ENCODE measurements at regions not wholly inside any gene's neighbourhood (a gene's known extent, or its start where the extent isn't known, plus 50 kb on each side); places are given as distances from the start of the nearest gene placed in this dataset.

DNA sequence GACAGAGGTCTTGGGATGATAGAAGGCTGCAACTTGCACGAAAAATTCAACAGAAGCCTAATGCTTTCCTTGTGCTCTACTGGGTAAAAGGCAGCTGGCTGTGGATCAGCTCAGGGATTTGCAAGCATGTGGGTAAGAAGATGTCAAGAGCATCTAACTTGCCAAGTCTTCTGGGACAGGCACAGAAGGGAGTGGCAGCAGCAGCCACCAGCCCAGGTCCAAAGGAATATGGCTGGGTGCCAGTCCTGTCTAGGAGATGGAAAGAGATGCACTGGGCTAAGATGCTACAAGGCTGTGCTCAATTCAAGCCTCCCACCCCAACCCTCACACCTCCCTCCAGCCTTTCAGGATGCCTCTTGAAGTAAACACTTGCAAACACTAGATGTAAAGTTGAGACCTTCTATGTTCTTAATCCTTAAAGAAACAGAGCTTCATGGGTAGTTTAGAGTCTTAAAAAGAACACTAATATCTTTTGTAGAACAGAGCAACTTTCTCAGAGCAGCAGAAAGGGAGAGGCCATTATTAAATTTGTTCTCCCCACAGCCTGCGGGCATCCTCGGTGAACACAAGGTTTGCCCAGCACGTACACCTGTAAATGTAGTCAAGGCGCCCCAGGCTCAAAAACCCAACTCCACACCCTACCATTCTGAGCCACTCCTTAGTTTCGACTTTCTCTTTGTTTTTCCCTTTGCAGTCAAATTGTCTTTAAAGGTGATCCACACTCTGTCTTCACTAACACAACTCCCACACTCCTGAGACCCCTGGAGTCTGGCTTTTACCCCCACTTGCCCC is 64.6 kb upstream of the BCAR3 start:
- Histone ChIP-seq H3K9me3 (peaks cover 0 to 6% (median 0%) of the 10 kb centered on the region in 4 donors), H3K4me3 (no peak overlapping the region), H3K4me1 (peaks cover 0 to 15% (median 9%) of the 10 kb centered on the region in 4 donors), H3K27ac (no peak overlapping the region), H3K36me3 (no peaks in the 10 kb centered on the region), H3K27me3 (no peaks in the 10 kb centered on the region)
- intact Hi-C loops (cut with DNase I; ENCODE audit: low total_unique reads) = no loop called here
- 80 to 91% (median 83%) methylated on average over 6 of the region's 6 CpGs for WGBS, 5 donors
- DNase-seq = no peak
- TF ChIP-seq POLR2AphosphoS5 (IDR thresholded peaks at IDR 0.05) (no peak), POLR2A (IDR thresholded peaks at IDR 0.05) (no peak), EP300 (IDR thresholded peaks at IDR 0.05) (no peak)
- TF ChIP-seq, protein P1, sequence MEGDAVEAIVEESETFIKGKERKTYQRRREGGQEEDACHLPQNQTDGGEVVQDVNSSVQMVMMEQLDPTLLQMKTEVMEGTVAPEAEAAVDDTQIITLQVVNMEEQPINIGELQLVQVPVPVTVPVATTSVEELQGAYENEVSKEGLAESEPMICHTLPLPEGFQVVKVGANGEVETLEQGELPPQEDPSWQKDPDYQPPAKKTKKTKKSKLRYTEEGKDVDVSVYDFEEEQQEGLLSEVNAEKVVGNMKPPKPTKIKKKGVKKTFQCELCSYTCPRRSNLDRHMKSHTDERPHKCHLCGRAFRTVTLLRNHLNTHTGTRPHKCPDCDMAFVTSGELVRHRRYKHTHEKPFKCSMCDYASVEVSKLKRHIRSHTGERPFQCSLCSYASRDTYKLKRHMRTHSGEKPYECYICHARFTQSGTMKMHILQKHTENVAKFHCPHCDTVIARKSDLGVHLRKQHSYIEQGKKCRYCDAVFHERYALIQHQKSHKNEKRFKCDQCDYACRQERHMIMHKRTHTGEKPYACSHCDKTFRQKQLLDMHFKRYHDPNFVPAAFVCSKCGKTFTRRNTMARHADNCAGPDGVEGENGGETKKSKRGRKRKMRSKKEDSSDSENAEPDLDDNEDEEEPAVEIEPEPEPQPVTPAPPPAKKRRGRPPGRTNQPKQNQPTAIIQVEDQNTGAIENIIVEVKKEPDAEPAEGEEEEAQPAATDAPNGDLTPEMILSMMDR (IDR thresholded peaks at IDR 0.05) = no peak

DNA sequence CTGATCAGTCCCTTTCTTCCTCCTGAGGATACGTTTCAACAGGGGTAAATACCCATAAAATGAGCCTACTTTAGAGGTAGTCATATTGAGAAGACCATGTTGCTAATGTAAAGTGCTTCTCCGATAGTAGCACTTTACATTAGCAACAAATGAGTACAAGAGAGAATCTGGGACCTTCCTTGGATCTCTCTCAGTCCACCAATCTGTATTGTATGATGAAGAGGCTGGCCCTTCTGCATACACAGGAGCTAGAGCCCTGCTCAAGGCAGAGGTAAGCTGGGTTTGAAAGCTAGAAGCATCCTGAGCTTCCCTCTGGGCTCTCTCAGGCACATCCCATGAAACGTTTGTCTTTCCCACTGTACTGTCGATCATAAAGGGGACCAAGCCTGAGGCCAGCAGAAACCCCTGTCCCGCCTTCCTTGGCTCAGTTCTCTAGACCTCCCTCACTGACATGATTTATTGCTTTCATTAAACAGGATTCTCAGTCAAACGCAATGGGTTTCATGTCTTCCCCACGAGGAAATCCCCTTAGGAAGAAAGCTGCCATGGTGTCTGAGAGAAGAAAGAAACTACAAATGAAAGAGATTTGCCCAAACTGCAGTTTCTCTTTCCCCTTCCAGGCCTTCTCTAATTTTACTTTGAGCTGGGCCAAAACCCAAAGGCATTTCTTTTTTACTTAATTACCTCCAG is 62.8 kb upstream of the BCAR3 start:
- Histone ChIP-seq H3K4me1 (peaks cover 0 to 17% (median 10%) of the 10 kb centered on the region in 4 donors), H3K27ac (no peak overlapping the region), H3K4me3 (no peak overlapping the region), H3K36me3 (no peaks in the 10 kb centered on the region), H3K27me3 (no peaks in the 10 kb centered on the region), H3K9me3 (peaks cover 0 to 6% (median 0%) of the 10 kb centered on the region in 4 donors)
- no peak for DNase-seq
- WGBS, 5 donors = 58 to 74% (median 67%) methylated on average over 7 of the region's 7 CpGs
- TF ChIP-seq, protein P1 (IDR thresholded peaks at IDR 0.05) = no peak
- no peak for TF ChIP-seq POLR2A (IDR thresholded peaks at IDR 0.05)
- TF ChIP-seq POLR2AphosphoS5 (IDR thresholded peaks at IDR 0.05) = no peak
- TF ChIP-seq EP300 (IDR thresholded peaks at IDR 0.05) = no peak
- intact Hi-C loops (cut with DNase I; ENCODE audit: low total_unique reads) = no loop called here

DNA sequence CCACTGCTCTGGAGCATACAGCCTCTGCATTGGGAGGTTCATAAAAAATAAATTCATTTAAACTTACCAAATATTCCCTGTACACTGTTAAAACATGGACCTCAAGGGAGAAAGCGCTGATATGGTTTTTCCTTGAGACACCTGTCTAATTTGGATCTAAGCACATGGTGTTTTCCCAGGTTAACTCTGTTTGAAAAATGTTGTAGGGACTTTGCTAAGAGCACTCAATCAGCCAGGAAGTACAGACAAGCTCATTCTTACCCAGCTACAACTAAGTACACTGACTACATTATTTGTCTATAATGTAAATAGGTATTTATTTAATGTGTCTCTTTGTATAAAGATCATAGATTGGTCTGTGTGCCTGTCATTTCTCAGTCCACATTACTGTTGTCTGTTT is 61.8 kb upstream of the BCAR3 start:
- WGBS, 5 donors = 65 to 94% (median 82%) methylated on average over 1 of the region's 1 CpG
- intact Hi-C loops (cut with DNase I; ENCODE audit: low total_unique reads) = no loop called here
- Histone ChIP-seq H3K27me3 (no peaks in the 10 kb centered on the region), H3K4me1 (peaks cover 0 to 17% (median 10%) of the 10 kb centered on the region in 4 donors), H3K9me3 (peaks cover 0 to 6% (median 0%) of the 10 kb centered on the region in 4 donors), H3K27ac (no peak overlapping the region), H3K36me3 (no peaks in the 10 kb centered on the region), H3K4me3 (no peak overlapping the region)
- no peak for DNase-seq
- no peak for TF ChIP-seq POLR2AphosphoS5 (IDR thresholded peaks at IDR 0.05)
- no peak for TF ChIP-seq POLR2A (IDR thresholded peaks at IDR 0.05)
- TF ChIP-seq EP300 (IDR thresholded peaks at IDR 0.05) = no peak
- TF ChIP-seq, protein P1 (IDR thresholded peaks at IDR 0.05) = no peak

DNA sequence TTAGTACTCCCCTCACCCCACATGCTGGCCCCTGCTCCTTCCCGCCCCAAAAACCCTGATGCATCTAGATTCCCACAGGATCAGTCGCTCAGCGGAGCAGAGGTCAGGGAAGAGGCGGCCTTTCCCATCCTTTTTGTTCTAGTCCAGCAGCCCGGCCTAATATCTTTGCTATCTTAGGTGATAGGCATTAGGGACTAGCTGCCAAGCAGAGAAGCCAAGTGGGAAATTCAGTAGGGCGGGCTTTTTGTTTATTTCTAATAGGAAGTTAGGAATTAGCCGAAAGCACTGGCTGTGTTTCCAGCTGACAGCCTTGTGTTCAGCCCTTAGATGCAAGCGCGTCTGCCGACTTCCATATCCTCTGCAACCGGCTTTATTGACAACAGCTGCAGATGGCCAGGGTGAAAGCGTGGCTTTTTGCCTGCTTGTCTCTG is 59.0 kb upstream of the BCAR3 start:
- Histone ChIP-seq H3K27ac (no peak overlapping the region), H3K9me3 (no peaks in the 10 kb centered on the region), H3K36me3 (no peaks in the 10 kb centered on the region), H3K4me3 (no peak overlapping the region), H3K27me3 (no peaks in the 10 kb centered on the region), H3K4me1 (peaks cover 0 to 17% (median 10%) of the 10 kb centered on the region in 4 donors)
- peak in 1 of 2 donors; percentile 68 for DNase-seq
- intact Hi-C loops (cut with DNase I; ENCODE audit: low total_unique reads) = no loop called here
- WGBS, 5 donors = 62 to 76% (median 71%) methylated on average over 12 of the region's 12 CpGs
- TF ChIP-seq, protein P1 (IDR thresholded peaks at IDR 0.05) = no peak
- TF ChIP-seq EP300 (IDR thresholded peaks at IDR 0.05) = no peak
- TF ChIP-seq POLR2A (IDR thresholded peaks at IDR 0.05) = no peak
- TF ChIP-seq POLR2AphosphoS5 (IDR thresholded peaks at IDR 0.05) = no peak
